Stimulated activated naive B cell treated with anti-CD40 and anti-IgM and Interleukin-4, amounts not matched to agents 10 μg/mL and 1 μg/mL and 100 μg/mL, for 72 hours (primary cell): ENCODE measurements at regions not wholly inside any gene's neighbourhood (a gene's known extent, or its start where the extent isn't known, plus 50 kb on each side); places are given as distances from the start of the nearest gene placed in this dataset.
"Not testable (repeated sequence)": the region's sequence is repeated elsewhere in the genome, so short reads cannot be mapped to it uniquely, and the experiment has no call there.

ENCODE experiments used
- ATAC-seq, 2 donors: fragments of 150-1000 bp; cut with Tn5 transposase; replicated peaks; 2 replicates each; pipeline ENCODE4 v1.10.0; 2021; ENCODE audit warnings: moderate library complexity in 1 of 2
- DNase-seq: peaks from one replicate; pipeline ENCODE4 v3.0.0; 2021
- H3K27ac Mint-ChIP-seq: one replicate; pipeline ENCODE4 v1.8.0; 2022; ENCODE audit warnings: mild to moderate bottlenecking, mixed read lengths
- H3K27me3 Mint-ChIP-seq, 2 donors: one replicate each; pipeline ENCODE4 v1.8.0; 2022; ENCODE audit warnings: mixed read lengths in 2 of 2
- H3K36me3 Mint-ChIP-seq, 2 donors: one replicate each; pipeline ENCODE4 v1.8.0; 2022; ENCODE audit warnings: mixed read lengths in 2 of 2, mild to moderate bottlenecking in 1 of 2
- H3K4me1 Mint-ChIP-seq, 2 donors: one replicate each; pipeline ENCODE4 v1.8.0; 2022; ENCODE audit warnings: mixed read lengths in 2 of 2, mild to moderate bottlenecking in 1 of 2
- H3K4me3 Mint-ChIP-seq, 2 donors: one replicate each; pipeline ENCODE4 v1.8.0; 2022; ENCODE audit warnings: mild to moderate bottlenecking in 2 of 2, mixed read lengths in 2 of 2, moderate library complexity in 1 of 2
- H3K9me3 Mint-ChIP-seq, 2 donors: one replicate each; pipeline ENCODE4 v1.8.0; 2022; ENCODE audit warnings: mixed read lengths in 2 of 2, mild to moderate bottlenecking in 1 of 2

DNA sequence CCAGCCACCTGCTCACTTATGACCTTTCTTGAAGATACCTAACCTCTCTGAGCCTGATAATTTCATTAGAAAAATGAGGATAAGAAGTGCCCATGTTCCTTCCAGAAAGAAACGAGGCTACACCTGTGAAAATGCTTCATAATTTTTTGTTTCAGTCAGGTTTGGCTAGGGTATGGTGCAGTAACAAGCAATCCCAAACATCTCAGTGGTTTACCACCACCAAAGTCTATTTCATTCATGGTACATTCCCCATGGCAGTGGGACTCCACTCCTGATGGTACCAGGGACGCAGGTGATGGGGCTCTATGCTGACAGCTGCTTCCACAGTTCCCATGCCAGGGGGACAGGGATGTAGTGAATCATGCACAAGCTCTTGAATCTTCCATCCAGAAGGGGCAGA lies 147.6 kb upstream of the CES5A start:
- no peaks in the 10 kb centered on the region for H3K4me1 Mint-ChIP-seq
- H3K27me3 Mint-ChIP-seq, result peaks cover 0 to 3% of the 10 kb centered on the region in 2 donors
- no peaks in the 10 kb centered on the region for H3K36me3 Mint-ChIP-seq
- H3K27ac Mint-ChIP-seq, result no peak overlapping the region
- H3K4me3 Mint-ChIP-seq, result no peak overlapping the region
- DNase-seq, result no peak
- no peaks in the 10 kb centered on the region for H3K9me3 Mint-ChIP-seq
- ATAC-seq, result no peak

DNA sequence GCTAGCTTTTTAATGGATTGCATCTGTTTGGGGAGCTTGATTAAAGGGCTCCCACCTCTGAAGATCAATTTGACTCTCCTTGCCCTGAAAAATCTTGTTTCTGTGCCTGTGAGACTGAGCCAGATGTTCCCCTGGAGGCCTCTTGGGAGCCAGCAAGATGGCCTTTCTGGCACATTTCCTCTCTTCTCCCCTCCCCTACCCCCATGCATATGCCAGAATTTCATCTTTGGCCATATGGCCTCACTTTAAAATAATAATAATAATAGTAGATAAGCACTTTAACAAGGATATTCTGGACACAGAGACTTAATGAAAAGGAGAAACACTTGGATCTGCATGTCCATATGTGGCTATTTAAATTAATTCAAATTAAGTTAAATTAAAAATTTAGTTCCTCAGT lies 144.1 kb upstream of the CES5A start:
- Mint-ChIP-seq H3K36me3 (no peaks in the 10 kb centered on the region), H3K9me3 (peaks cover 2 to 4% of the 10 kb centered on the region in 2 donors), H3K4me3 (no peak overlapping the region), H3K27ac (no peak overlapping the region), H3K27me3 (peaks cover 0 to 19% of the 10 kb centered on the region in 2 donors), H3K4me1 (no peaks in the 10 kb centered on the region)
- no peak for DNase-seq
- no peak for ATAC-seq

DNA sequence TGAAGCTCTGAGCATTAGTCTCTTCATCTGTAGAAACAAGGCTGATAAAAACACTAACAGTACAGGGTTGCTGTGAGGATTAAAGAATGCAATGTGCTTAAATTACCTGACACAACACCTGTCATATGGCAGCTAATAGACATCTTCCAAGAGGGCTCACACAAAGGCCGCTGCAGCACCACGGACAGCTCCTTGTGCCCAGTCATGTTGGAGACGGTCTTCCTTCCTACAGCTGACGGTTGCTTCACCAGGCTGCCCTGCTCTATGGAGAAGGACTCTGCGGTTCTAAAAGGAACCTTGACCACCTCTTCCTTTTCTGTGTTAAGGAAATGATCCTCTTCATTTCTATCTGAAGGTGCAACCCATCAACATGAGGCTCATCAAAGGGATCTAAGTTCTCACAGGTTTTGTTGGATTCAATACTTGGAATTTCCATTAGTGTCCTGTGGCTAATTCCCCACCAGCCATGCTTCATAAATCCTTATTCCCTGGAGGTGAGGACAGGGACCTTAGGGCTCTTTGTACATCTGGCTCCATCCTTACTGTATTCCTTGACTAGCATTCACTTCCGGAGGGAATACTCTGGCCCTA lies 138.9 kb upstream of the CES5A start:
- Mint-ChIP-seq H3K4me3 (no peak overlapping the region), H3K36me3 (no peaks in the 10 kb centered on the region), H3K9me3 (peaks cover 2 to 4% of the 10 kb centered on the region in 2 donors), H3K4me1 (no peaks in the 10 kb centered on the region), H3K27ac (no peak overlapping the region), H3K27me3 (peaks cover 15 to 37% of the 10 kb centered on the region in 2 donors)
- DNase-seq (no peak), ATAC-seq (no peak)

DNA sequence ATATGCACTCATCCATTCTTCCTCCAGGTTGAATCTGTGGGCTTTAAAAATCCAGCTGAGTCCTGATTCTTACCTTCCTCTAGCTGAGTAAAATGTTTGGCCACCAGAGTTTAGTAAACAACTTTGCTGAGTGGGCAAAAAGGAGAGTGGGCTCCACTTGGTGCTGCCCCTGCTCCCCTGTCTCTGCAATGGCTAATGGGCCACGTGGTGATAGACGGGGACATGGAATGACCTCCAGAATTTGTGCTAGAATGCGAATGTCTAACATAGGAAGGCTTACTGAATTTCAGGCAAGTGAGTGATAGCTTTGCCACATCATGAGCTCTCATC lies 137.3 kb upstream of the CES5A start:
- ATAC-seq (no peak), DNase-seq (no peak)
- Mint-ChIP-seq H3K4me1 (no peaks in the 10 kb centered on the region), H3K27ac (no peak overlapping the region), H3K4me3 (no peak overlapping the region), H3K9me3 (peaks cover 2 to 4% of the 10 kb centered on the region in 2 donors), H3K27me3 (peaks cover 17 to 45% of the 10 kb centered on the region in 2 donors), H3K36me3 (no peaks in the 10 kb centered on the region)

DNA sequence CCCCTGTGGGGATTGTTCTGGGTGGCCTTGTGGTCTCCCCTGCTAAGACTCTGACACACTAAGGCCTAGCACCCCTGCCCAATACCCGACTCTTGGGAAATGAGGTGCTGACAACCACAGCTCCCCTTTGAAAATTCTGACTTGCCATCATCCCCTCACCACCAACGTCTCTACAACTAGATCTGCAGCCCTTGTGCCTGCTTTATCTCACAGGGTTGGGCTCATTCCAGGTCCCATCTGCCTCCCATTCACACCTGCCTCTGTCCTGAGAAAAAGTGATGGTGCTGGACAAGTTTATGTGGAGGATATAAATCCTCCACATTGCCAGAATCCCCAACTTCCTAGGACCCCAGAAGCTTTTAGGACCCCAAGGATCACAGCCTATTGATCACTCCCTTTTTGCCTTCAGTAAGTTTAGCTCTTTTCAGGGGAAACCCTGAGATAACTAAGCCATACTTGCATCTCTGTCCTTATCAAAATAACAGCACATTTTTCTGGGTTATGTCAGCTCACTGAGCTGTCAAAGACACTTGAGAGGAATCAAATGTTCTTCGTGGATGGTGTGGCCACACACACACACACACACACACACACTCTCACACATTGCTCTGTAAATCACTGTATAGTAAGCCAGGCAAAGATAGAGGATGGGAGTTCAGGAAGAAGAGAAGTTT lies 136.8 kb upstream of the CES5A start:
- Mint-ChIP-seq H3K4me3 (no peak overlapping the region), H3K9me3 (peaks cover 0 to under 1% of the 10 kb centered on the region in 2 donors), H3K4me1 (no peaks in the 10 kb centered on the region), H3K27me3 (peaks cover 17 to 43% of the 10 kb centered on the region in 2 donors), H3K36me3 (no peaks in the 10 kb centered on the region), H3K27ac (no peak overlapping the region)
- ATAC-seq (no peak), DNase-seq (no peak)

DNA sequence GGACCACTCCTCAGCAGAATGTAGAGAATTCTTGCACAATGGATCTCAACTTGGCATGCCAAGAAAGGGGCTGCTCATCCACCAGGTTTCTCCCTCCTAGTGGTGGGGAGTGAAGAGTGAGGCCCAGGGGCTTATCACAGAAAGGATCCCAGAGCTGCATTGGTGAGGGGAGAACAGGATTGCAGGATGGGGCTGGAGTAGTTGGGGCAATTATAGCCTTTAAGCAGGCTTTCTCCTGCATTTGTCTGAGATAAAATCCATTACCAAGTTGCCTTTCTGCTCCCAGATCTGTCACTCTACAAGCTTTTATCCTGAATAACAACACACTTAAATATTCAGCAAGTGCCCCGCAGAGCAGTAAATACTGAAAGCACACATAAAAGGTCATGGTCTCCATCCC lies 130.8 kb upstream of the CES5A start:
- Mint-ChIP-seq H3K27ac (no peak overlapping the region), H3K36me3 (no peaks in the 10 kb centered on the region)

DNA sequence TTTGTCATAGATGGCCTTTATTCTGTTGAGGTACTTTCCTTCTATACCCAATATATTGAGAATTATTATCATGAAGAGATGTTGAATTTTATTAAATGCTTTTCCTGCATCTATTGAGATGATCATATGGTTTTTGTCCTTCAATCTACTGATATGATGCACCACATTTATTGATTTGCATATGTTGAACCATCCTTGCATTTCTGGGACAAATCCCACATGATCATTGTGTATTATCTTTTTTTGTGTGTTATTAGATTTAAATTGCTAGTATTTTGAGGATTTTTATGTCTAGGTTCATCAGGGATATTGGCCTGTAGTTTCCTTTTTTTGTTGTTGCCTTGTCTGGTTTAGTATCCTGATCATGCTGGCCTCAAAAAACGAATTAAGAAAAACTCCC lies 124.5 kb upstream of the CES5A start:
- DNase-seq (no peak), ATAC-seq (no peak)
- no peak overlapping the region for H3K27ac Mint-ChIP-seq
- no peaks in the 10 kb centered on the region for H3K4me1 Mint-ChIP-seq
- peaks cover 9 to 32% of the 10 kb centered on the region in 2 donors for H3K27me3 Mint-ChIP-seq
- no peaks in the 10 kb centered on the region for H3K36me3 Mint-ChIP-seq
- H3K4me3 Mint-ChIP-seq, result no peak overlapping the region
- peaks cover 16 to 19% of the 10 kb centered on the region in 2 donors for H3K9me3 Mint-ChIP-seq

More for the DNA sequence above, 130.8 kb upstream of the CES5A start:
- Mint-ChIP-seq H3K4me3 (no peak overlapping the region), H3K27me3 (peaks cover 14 to 25% of the 10 kb centered on the region in 2 donors), H3K9me3 (no peaks in the 10 kb centered on the region), H3K4me1 (no peaks in the 10 kb centered on the region)
- DNase-seq, result no peak
- ATAC-seq, result no peak

DNA sequence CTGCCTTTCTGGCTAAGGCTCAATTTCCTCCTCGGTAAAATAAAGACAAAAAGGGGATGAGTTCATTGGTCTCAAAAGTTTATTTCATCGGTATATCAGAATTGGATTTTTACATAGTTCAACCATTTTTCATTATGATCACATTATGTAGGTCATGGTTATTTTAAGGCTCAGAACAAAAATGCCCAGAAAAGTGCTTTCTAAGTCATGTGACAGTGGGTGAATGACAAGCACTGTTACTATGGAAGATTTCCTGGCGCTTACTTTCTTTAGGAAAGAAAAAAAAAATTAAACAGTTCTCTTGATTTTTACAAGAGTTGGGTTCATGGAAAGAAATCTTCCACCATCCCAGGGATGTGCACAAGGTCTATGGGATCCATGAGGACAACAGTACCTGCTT lies 117.9 kb upstream of the CES5A start:
- Mint-ChIP-seq H3K4me1 (no peaks in the 10 kb centered on the region), H3K27me3 (peaks cover 9 to 16% of the 10 kb centered on the region in 2 donors), H3K27ac (no peak overlapping the region), H3K36me3 (no peaks in the 10 kb centered on the region), H3K4me3 (no peak overlapping the region), H3K9me3 (peaks cover 5 to 6% of the 10 kb centered on the region in 2 donors)
- DNase-seq, result no peak
- ATAC-seq, result no peak

DNA sequence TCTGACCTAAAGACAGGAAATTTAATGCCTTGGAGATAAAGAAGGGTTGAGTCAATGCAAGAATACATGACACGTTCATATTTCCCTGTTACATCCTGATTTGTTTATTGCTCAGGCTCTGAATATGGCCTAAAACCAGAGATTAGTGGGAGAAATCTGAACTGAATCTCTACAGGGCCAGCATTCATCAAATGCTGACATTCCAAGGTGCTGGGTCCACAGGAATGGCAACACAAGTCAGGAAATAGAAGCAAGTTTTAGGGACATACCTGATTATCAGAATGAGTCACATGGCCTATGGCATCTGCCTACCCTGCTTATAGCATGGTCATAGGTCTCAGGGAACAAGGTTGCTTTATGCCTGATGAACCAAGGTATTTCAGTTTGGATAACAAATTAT lies 117.4 kb upstream of the CES5A start:
- no peak overlapping the region for H3K27ac Mint-ChIP-seq
- no peak overlapping the region for H3K4me3 Mint-ChIP-seq
- H3K36me3 Mint-ChIP-seq, result no peaks in the 10 kb centered on the region
- DNase-seq (no peak), ATAC-seq (no peak)
- peaks cover 5 to 11% of the 10 kb centered on the region in 2 donors for H3K27me3 Mint-ChIP-seq
- H3K9me3 Mint-ChIP-seq, result peaks cover 0 to under 1% of the 10 kb centered on the region in 2 donors
- H3K4me1 Mint-ChIP-seq, result no peaks in the 10 kb centered on the region

DNA sequence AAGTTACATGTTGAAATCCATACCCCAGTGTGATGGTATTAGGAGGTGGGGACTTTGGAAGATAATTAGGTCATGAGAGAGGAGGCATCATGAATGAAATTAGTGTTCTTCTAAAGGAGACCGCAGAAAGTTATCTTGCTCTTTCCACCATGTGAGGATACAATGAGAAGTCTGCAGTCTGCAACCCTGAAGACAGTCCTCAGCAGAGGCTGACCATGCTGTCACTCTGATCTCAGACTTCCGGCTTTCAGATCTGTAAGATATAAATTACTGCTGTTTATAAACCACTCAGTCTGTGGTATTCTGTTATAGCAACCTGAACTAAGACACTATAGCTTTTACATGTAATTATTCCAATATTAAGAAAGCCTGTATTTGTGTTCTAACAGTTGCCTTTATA lies 116.7 kb upstream of the CES5A start:
- no peak for DNase-seq

DNA sequence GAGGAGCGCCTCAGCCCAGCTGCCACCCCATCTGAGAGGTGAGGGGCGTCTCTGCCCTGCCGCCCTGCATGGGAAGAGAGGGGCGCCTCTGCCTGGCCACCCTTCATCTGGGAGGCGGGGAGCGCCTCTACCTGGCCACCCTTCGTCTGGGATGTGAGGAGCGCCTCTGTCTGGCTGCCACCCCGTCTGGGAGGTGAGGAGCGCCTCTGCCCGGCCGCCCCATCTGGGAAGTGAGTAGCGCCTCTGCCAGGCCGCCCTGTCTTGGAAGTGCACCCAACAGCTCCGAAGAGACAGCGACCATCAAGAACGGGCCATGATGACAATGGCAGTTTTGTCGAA lies 114.4 kb upstream of the CES5A start:
- no peak overlapping the region for H3K27ac Mint-ChIP-seq
- H3K27me3 Mint-ChIP-seq, result peaks cover 11 to 21% of the 10 kb centered on the region in 2 donors
- DNase-seq (no peak), ATAC-seq (no peak)
- no peaks in the 10 kb centered on the region for H3K4me1 Mint-ChIP-seq
- no peak overlapping the region for H3K4me3 Mint-ChIP-seq
- no peaks in the 10 kb centered on the region for H3K36me3 Mint-ChIP-seq
- peaks cover 0 to 4% of the 10 kb centered on the region in 2 donors for H3K9me3 Mint-ChIP-seq

More for the DNA sequence above, 116.7 kb upstream of the CES5A start:
- H3K4me3 Mint-ChIP-seq, result no peak overlapping the region
- no peak overlapping the region for H3K27ac Mint-ChIP-seq
- H3K36me3 Mint-ChIP-seq, result no peaks in the 10 kb centered on the region
- H3K27me3 Mint-ChIP-seq, result peaks cover 5 to 11% of the 10 kb centered on the region in 2 donors
- no peak for ATAC-seq
- H3K9me3 Mint-ChIP-seq, result no peaks in the 10 kb centered on the region
- H3K4me1 Mint-ChIP-seq, result no peaks in the 10 kb centered on the region

DNA sequence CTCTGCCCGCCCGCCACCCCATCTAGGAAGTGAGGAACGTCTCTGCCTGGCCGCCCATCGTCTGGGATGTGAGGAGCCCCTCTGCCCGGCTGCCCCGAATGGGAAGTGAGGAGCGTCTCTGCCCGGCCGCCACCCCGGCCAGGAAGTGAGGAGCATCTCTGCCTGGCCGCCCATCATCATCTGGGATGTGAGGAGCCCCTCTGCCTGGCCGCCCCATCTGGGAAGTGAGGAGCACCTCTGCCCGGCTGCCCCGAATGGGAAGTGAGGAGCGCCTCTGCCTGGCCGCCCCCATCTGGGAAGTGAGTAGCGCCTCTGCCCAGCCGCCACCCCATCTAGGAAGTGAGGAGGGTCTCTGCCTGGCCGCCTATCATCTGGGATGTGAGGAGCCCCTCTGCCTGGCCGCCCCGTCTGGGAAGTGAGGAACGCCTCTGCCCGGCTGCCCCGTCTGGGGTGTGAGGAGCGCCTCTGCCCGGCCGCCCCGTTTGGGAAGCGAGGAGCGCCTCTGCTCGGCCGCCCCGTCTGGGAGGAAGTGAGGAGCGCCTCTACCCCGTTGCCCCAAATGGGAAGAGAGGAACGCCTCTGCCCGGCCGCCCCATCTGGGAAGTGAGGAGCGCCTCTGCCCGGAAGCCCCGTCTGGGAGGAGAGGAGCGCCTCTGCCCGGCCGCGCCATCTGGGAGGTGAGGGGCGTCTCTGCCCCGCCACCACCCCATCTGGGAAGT lies 113.8 kb upstream of the CES5A start:
- H3K4me3 Mint-ChIP-seq, DNase-seq, H3K4me1 Mint-ChIP-seq, H3K27ac Mint-ChIP-seq, ATAC-seq, H3K9me3 Mint-ChIP-seq, H3K36me3 Mint-ChIP-seq: not testable (repeated sequence)
- peaks cover 11 to 22% of the 10 kb centered on the region in 2 donors for H3K27me3 Mint-ChIP-seq

DNA sequence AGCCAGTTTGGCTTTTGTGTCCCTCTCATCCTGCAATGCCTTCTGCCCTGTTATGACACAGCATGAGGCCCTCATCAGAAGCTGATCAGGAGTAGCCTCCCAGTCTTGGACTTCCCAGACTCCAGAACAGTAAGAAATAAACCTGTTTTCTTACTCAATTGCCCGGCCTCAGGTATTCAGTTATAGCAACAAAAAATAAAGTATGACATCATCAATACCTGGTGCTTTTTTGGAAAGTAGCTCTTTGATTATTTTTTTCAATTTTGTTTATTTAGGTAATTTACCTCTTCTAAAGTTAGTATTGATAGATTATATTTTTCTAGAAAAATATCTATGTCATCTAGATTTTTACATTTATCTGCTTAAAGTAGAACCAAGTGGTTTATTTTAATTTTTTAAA lies 112.8 kb upstream of the CES5A start:
- DNase-seq (no peak), ATAC-seq (no peak)
- H3K9me3 Mint-ChIP-seq, result peaks cover 0 to 4% of the 10 kb centered on the region in 2 donors
- no peak overlapping the region for H3K4me3 Mint-ChIP-seq
- peaks cover 13 to 25% of the 10 kb centered on the region in 2 donors for H3K27me3 Mint-ChIP-seq
- no peak overlapping the region for H3K27ac Mint-ChIP-seq
- no peaks in the 10 kb centered on the region for H3K36me3 Mint-ChIP-seq
- no peaks in the 10 kb centered on the region for H3K4me1 Mint-ChIP-seq

DNA sequence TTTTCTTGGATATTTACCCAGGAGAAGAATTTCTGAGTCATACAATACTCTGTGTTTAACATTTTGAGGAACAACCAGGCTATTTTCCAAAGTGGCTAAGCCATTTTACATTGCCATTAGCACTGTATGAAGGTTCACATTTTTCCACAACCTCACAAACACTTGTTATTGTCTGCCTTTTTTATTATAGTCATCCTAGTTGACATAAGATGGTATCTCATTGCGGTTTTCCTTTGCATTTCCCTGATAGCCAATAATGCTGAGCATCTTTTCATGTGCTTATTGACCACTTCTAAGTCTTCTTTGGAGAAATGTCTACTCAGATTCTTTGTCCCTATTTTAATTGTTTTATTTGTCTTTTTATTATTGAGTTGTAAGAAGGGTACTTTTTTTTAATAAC lies 107.4 kb upstream of the CES5A start:
- no peaks in the 10 kb centered on the region for H3K36me3 Mint-ChIP-seq
- no peak overlapping the region for H3K4me3 Mint-ChIP-seq
- DNase-seq, result no peak
- peaks cover 0 to 4% of the 10 kb centered on the region in 2 donors for H3K9me3 Mint-ChIP-seq
- H3K27ac Mint-ChIP-seq, result no peak overlapping the region
- ATAC-seq, result no peak
- H3K27me3 Mint-ChIP-seq, result peaks cover 13 to 30% of the 10 kb centered on the region in 2 donors
- H3K4me1 Mint-ChIP-seq, result no peaks in the 10 kb centered on the region

DNA sequence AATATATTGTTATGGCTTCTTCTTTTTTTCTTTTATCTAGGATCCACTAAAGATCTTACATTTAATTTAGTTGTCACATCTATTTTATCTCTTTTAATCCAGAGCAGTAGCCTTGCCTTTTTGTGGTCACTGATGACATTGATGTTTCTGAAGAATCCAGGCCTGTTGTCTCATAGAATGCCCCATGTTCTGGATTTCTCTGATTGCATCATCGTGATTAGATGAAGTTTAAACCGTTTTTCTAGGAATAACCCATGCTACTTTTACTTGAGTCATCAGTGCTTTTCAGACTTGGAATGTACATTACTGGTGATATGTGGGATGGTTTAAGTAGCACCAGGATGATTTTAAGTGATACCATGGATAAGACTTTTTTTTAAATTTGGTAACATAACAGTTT lies 106.4 kb upstream of the CES5A start:
- H3K9me3 Mint-ChIP-seq, result peaks cover 0 to 4% of the 10 kb centered on the region in 2 donors
- H3K36me3 Mint-ChIP-seq, result no peaks in the 10 kb centered on the region
- H3K4me3 Mint-ChIP-seq, result no peak overlapping the region
- H3K4me1 Mint-ChIP-seq, result no peaks in the 10 kb centered on the region
- H3K27ac Mint-ChIP-seq, result no peak overlapping the region
- peaks cover 9 to 28% of the 10 kb centered on the region in 2 donors for H3K27me3 Mint-ChIP-seq
- no peak for DNase-seq
- no peak for ATAC-seq
